HepG2 (cell line): ENCODE measurements at regions not wholly inside any gene's neighbourhood (a gene's known extent, or its start where the extent isn't known, plus 50 kb on each side); places are given as distances from the start of the nearest gene placed in this dataset.

Source experiments
- CEBPB ChIP-seq: IDR thresholded peaks from 2 replicates; pipeline ENCODE4 v1.6.1; 2011; ENCODE audit warnings: low read depth, low read length, improper control_type of control experiment, borderline replicate concordance
- EP300 ChIP-seq, 3 experiments: sonication (generic) in 1 of 3; formaldehyde crosslinking in 1 of 3; IDR thresholded peaks; 2 replicates each; pipeline versions ENCODE4 v1.5.1 to v1.6.1; 2011 to 2020; ENCODE audit warnings: low read depth in 2 of 3, low read length in 2 of 3, borderline replicate concordance in 1 of 3, improper control_type of control experiment in 1 of 3, mild to moderate bottlenecking in 1 of 3, missing genetic modification reagents in 1 of 3, moderate library complexity in 1 of 3
- GABPA ChIP-seq, 2 experiments: IDR thresholded peaks; 2 replicates each; pipeline ENCODE4 v1.6.1; 2011 to 2016; ENCODE audit warnings: low read depth in 2 of 2, low read length in 1 of 2, missing biosample characterization in 1 of 2, missing genetic modification characterization in 1 of 2
- GMEB1 ChIP-seq: sonication (generic); formaldehyde crosslinking; IDR thresholded peaks from 2 replicates; pipeline ENCODE4 v1.5.1; 2020; ENCODE audit warnings: missing genetic modification reagents, mild to moderate bottlenecking, borderline replicate concordance
- MYC ChIP-seq: sonication (generic); formaldehyde crosslinking; IDR thresholded peaks from 2 replicates; pipeline ENCODE4 v1.9.0; 2021; ENCODE audit warnings: missing genetic modification reagents, borderline replicate concordance
- NR1H2 ChIP-seq: sonication (generic); formaldehyde crosslinking; IDR thresholded peaks from 2 replicates; pipeline ENCODE4 v1.8.1; 2022; ENCODE audit warnings: low read depth, missing genetic modification reagents, borderline replicate concordance
- PITX1 ChIP-seq: sonication (generic); formaldehyde crosslinking; IDR thresholded peaks from 2 replicates; pipeline ENCODE4 v1.5.1; 2020; ENCODE audit warnings: mild to moderate bottlenecking, missing genetic modification reagents
- POLR2A ChIP-seq, 2 experiments: IDR thresholded peaks; 2 replicates each; pipeline ENCODE4 v1.6.1; 2011; ENCODE audit warnings: low read depth in 2 of 2, low read length in 2 of 2, mild to moderate bottlenecking in 1 of 2, moderate library complexity in 1 of 2; ENCODE audit not compliant: insufficient read depth in 1 of 2
- RAD21 ChIP-seq: fragments of 450-650 bp; formaldehyde crosslinking; IDR thresholded peaks from 2 replicates; pipeline ENCODE4 v1.5.0; 2020; ENCODE audit warnings: mild to moderate bottlenecking
- SIN3A ChIP-seq: IDR thresholded peaks from 2 replicates; pipeline ENCODE4 v1.6.1; 2011; ENCODE audit warnings: low read depth, mild to moderate bottlenecking, control low read depth, low read length, borderline replicate concordance
- ZNF773 ChIP-seq: sonication (generic); formaldehyde crosslinking; IDR thresholded peaks from 2 replicates; pipeline ENCODE4 v1.4.0; 2020; ENCODE audit warnings: missing genetic modification reagents, borderline replicate concordance
- TF ChIP-seq, protein P1 (sequence below): sonication (generic); formaldehyde crosslinking; IDR thresholded peaks from 2 replicates; pipeline ENCODE4 v1.5.0; 2020; ENCODE audit warnings: mild to moderate bottlenecking, missing genetic modification reagents, moderate library complexity
- TF ChIP-seq, protein P2 (sequence below): sonication (generic); formaldehyde crosslinking; IDR thresholded peaks from 2 replicates; pipeline ENCODE4 v1.8.0; 2022; ENCODE audit warnings: mild to moderate bottlenecking, missing genetic modification reagents, borderline replicate concordance

- TF ChIP-seq, protein P1, sequence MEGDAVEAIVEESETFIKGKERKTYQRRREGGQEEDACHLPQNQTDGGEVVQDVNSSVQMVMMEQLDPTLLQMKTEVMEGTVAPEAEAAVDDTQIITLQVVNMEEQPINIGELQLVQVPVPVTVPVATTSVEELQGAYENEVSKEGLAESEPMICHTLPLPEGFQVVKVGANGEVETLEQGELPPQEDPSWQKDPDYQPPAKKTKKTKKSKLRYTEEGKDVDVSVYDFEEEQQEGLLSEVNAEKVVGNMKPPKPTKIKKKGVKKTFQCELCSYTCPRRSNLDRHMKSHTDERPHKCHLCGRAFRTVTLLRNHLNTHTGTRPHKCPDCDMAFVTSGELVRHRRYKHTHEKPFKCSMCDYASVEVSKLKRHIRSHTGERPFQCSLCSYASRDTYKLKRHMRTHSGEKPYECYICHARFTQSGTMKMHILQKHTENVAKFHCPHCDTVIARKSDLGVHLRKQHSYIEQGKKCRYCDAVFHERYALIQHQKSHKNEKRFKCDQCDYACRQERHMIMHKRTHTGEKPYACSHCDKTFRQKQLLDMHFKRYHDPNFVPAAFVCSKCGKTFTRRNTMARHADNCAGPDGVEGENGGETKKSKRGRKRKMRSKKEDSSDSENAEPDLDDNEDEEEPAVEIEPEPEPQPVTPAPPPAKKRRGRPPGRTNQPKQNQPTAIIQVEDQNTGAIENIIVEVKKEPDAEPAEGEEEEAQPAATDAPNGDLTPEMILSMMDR (CRISPR knock-in tag), result no peak
- TF ChIP-seq CEBPB (no peak), NR1H2 (no peak), EP300 (IDR thresholded peaks at IDR 0.05; ENCODE audit: low read depth in 2 of 2, low read length in 2 of 2) (no peak), EP300 (CRISPR knock-in tag; IDR thresholded peaks at IDR 0.05; ENCODE audit: borderline replicate concordance) (no peak), PITX1 (CRISPR knock-in tag) (no peak), GMEB1 (no peak), MYC (CRISPR knock-in tag) (no peak), RAD21 (no peak), POLR2A (IDR thresholded peaks at IDR 0.05; ENCODE audit: insufficient read depth in 1 of 2, low read depth in 2 of 2, low read length in 2 of 2) (no peak), GABPA (IDR thresholded peaks at IDR 0.05; ENCODE audit: low read depth, low read length) (no peak), GABPA (CRISPR knock-in tag; IDR thresholded peaks at IDR 0.05; ENCODE audit: low read depth) (no peak), ZNF773 (CRISPR knock-in tag) (no peak), SIN3A (no peak)
- TF ChIP-seq, protein P2, sequence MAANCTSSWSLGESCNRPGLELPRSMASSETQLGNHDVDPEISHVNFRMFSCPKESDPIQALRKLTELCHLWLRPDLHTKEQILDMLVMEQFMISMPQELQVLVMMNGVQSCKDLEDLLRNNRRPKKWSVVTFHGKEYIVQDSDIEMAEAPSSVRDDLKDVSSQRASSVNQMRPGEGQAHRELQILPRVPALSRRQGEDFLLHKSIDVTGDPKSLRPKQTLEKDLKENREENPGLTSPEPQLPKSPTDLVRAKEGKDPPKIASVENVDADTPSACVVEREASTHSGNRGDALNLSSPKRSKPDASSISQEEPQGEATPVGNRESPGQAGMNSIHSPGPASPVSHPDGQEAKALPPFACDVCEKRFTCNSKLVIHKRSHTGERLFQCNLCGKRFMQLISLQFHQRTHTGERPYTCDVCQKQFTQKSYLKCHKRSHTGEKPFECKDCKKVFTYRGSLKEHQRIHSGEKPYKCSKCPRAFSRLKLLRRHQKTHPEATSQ (CRISPR knock-in tag), result no peak
Measured at GRCh38 chr7:34357068-34357467, 300.9 kb upstream of the NPSR1 start.
